HepG2 (cell line): ENCODE measurements at regions not wholly inside any gene's neighbourhood (a gene's known extent, or its start where the extent isn't known, plus 50 kb on each side); places are given as distances from the start of the nearest gene placed in this dataset.

ENCODE experiments used
- ATAC-seq: fragments of 200-7000 bp; cut with Tn5 transposase; 3 replicates; pipeline ENCODE4 v1.9.1; 2020; ENCODE audit warnings: mild to moderate bottlenecking, moderate library complexity
- BruUV-seq: library from RNA; stranded (reverse); fragments of 400-500 nt; replicated peaks from 2 replicates; lab custom pipeline; 2021; lab: Mats Ljungman, UMichigan
- CTCF ChIA-PET: fragments of 300-600 bp; formaldehyde crosslinking; extraction: SDS; loops from one replicate; lab custom pipeline; 2021; ENCODE audit warnings: low total read pairs, inconsistent platforms, low intra/inter-chr PET ratio; lab: Yijun Ruan, JAX
- POLR2A ChIA-PET: fragments of 350-600 bp; sonication (Branson Sonifier 250); formaldehyde crosslinking; loops from one replicate; lab custom pipeline; 2020; ENCODE audit warnings: antibody characterized with exemption, inconsistent platforms; lab: Yijun Ruan, JAX
- DNase-seq: peaks from one replicate; pipeline ENCODE4 v3.0.0-alpha.2; 2015; ENCODE audit warnings: low spot score
- FAIRE-seq: peaks from 3 replicates; lab custom pipeline; 2011; peaks lifted over from hg19 to GRCh38; lab: Jason Lieb, UNC
- H2AFZ ChIP-seq: one replicate; pipeline ENCODE4 v1.6.1; 2011; ENCODE audit warnings: low read length, inconsistent platforms
- H3K27ac ChIP-seq: fragments of 300-600 bp; 3 replicates; pipeline ENCODE4 v1.8.0; 2011; ENCODE audit warnings: mixed run types, mild to moderate bottlenecking, mixed read lengths, low read length, inconsistent platforms; ENCODE audit not compliant: insufficient read depth; ENCODE audit errors: extremely low read length
- H3K27me3 ChIP-seq, 2 experiments: fragments of 200-600 bp in 1 of 2; 2 replicates in 1 of 2; 3 replicates in 1 of 2; pipeline versions ENCODE4 v1.6.0 to v1.8.0; 2011; ENCODE audit warnings: low read length in 2 of 2, mild to moderate bottlenecking in 2 of 2, moderate library complexity in 2 of 2, inconsistent platforms in 1 of 2; ENCODE audit not compliant: insufficient read depth in 2 of 2, control insufficient read depth in 1 of 2
- H3K36me3 ChIP-seq, 2 experiments: fragments of 200-600 bp in 1 of 2; replicated peaks in 1 of 2; 2 replicates in 1 of 2; 3 replicates in 1 of 2; pipeline versions ENCODE4 v1.5.1 to v1.8.0; 2011; ENCODE audit warnings: low read length in 2 of 2, inconsistent platforms in 1 of 2; ENCODE audit not compliant: insufficient read depth in 2 of 2, control insufficient read depth in 1 of 2
- H3K4me1 ChIP-seq: 2 replicates; pipeline ENCODE4 v1.5.1; 2012; ENCODE audit warnings: low read length, inconsistent platforms; ENCODE audit not compliant: insufficient read depth
- H3K4me2 ChIP-seq: 2 replicates; pipeline ENCODE4 v1.6.0; 2011; ENCODE audit warnings: low read depth, low read length, inconsistent platforms
- H3K4me3 ChIP-seq, 3 experiments: fragments of 200-600 bp in 1 of 3; sonication (generic), shearing (Covaris generic) in 1 of 3; replicated peaks in 1 of 3; 2 replicates each; pipeline ENCODE4 v1.5.1; 2011 to 2016; ENCODE audit warnings: low read length in 3 of 3, inconsistent platforms in 2 of 3, low read depth in 2 of 3, mild to moderate bottlenecking in 2 of 3, control low read depth in 1 of 3, mixed read lengths in 1 of 3; ENCODE audit not compliant: insufficient read depth in 1 of 3
- H3K79me2 ChIP-seq: one replicate; pipeline ENCODE4 v1.6.1; 2011; ENCODE audit warnings: low read length, inconsistent platforms; ENCODE audit not compliant: insufficient read depth
- H3K9ac ChIP-seq: 2 replicates; pipeline ENCODE4 v1.6.0; 2011; ENCODE audit warnings: mild to moderate bottlenecking, low read depth, low read length, inconsistent platforms; ENCODE audit not compliant: insufficient read depth
- H3K9me3 ChIP-seq: 2 replicates; pipeline ENCODE4 v1.5.1; 2012; ENCODE audit warnings: mild to moderate bottlenecking, low read length
- H4K20me1 ChIP-seq: 2 replicates; pipeline ENCODE4 v1.6.0; 2011; ENCODE audit warnings: inconsistent platforms, mild to moderate bottlenecking, low read length, moderate library complexity; ENCODE audit not compliant: insufficient read depth
- CBX5 ChIP-seq: sonication (generic); formaldehyde crosslinking; IDR thresholded peaks from 2 replicates; pipeline ENCODE4 v1.4.0; 2020; ENCODE audit warnings: missing genetic modification reagents, borderline replicate concordance
- CCAR2 ChIP-seq: fragments of 200-400 bp; formaldehyde crosslinking; optimal IDR thresholded peaks from 2 replicates; pipeline ENCODE3; 2018; ENCODE audit warnings: low read depth, mild to moderate bottlenecking, low read length, moderate library complexity
- IRF2 ChIP-seq: IDR thresholded peaks from 2 replicates; pipeline ENCODE4 v1.6.1; 2018; ENCODE audit warnings: missing genetic modification reagents, missing compliant biosample characterization
- NONO ChIP-seq, 2 experiments: fragments of 450-650 bp in 1 of 2; sonication (generic) in 1 of 2; formaldehyde crosslinking in 1 of 2; IDR thresholded peaks in 1 of 2; conservative IDR thresholded peaks in 1 of 2; 2 replicates each; pipeline versions ENCODE4 v1.6.1 to v1.8.0; 2017 to 2022; ENCODE audit warnings: mild to moderate bottlenecking in 1 of 2, missing genetic modification reagents in 1 of 2, moderate library complexity in 1 of 2
- PHF21A ChIP-seq: sonication (generic); formaldehyde crosslinking; IDR thresholded peaks from 2 replicates; pipeline ENCODE4 v1.5.0; 2020; ENCODE audit warnings: mild to moderate bottlenecking, missing genetic modification reagents
- RORA ChIP-seq: sonication (generic); formaldehyde crosslinking; IDR thresholded peaks from 2 replicates; pipeline ENCODE4 v1.5.0; 2020; ENCODE audit warnings: mild to moderate bottlenecking, missing genetic modification reagents, moderate library complexity
- SOX6 ChIP-seq, 2 experiments: fragments of 450-650 bp in 1 of 2; sonication (generic) in 1 of 2; formaldehyde crosslinking in 1 of 2; IDR thresholded peaks; 2 replicates each; pipeline versions ENCODE4 v1.4.0 to v1.6.1; 2017 to 2020; ENCODE audit warnings: antibody characterized with exemption in 1 of 2, mild to moderate bottlenecking in 1 of 2, missing genetic modification reagents in 1 of 2
- SP2 ChIP-seq: sonication (generic); formaldehyde crosslinking; IDR thresholded peaks from 2 replicates; pipeline ENCODE4 v1.5.1; 2020; ENCODE audit warnings: mild to moderate bottlenecking, missing genetic modification reagents
- TAF1 ChIP-seq: sonication (generic); formaldehyde crosslinking; IDR thresholded peaks from 2 replicates; pipeline ENCODE4 v1.4.0; 2020; ENCODE audit warnings: missing genetic modification reagents
- ZNF292 ChIP-seq: sonication (generic); formaldehyde crosslinking; IDR thresholded peaks from 2 replicates; pipeline ENCODE4 v1.8.1; 2022; ENCODE audit warnings: mild to moderate bottlenecking, low read depth, missing genetic modification reagents, borderline replicate concordance
- ZNF335 ChIP-seq: sonication (generic); formaldehyde crosslinking; IDR thresholded peaks from 2 replicates; pipeline ENCODE4 v1.4.0; 2020; ENCODE audit warnings: missing genetic modification reagents
- ZNF570 ChIP-seq: sonication (generic); formaldehyde crosslinking; IDR thresholded peaks from 2 replicates; pipeline ENCODE4 v1.4.0; 2020; ENCODE audit warnings: mild to moderate bottlenecking, missing genetic modification reagents, borderline replicate concordance
- in situ Hi-C: cut with HindIII; loops from 2 replicates; pipeline ENCODE4 v1.10.0; 2017; ENCODE audit warnings: low pct_unique_long_range_greater_than_20kb; ENCODE audit not compliant: extremely low pct_ligation_motif_present
- intact Hi-C: fragments of 100-400 bp; cut with micrococcal nuclease; formaldehyde crosslinking; loops from one replicate; pipeline ENCODE4 v1.10.0; 2022; ENCODE audit not compliant: unreplicated experiment
- TF ChIP-seq, protein P1 (sequence below): sonication (generic); formaldehyde crosslinking; IDR thresholded peaks from 2 replicates; pipeline ENCODE4 v1.8.0; 2022; ENCODE audit warnings: mild to moderate bottlenecking, missing genetic modification reagents, moderate library complexity

DNA sequence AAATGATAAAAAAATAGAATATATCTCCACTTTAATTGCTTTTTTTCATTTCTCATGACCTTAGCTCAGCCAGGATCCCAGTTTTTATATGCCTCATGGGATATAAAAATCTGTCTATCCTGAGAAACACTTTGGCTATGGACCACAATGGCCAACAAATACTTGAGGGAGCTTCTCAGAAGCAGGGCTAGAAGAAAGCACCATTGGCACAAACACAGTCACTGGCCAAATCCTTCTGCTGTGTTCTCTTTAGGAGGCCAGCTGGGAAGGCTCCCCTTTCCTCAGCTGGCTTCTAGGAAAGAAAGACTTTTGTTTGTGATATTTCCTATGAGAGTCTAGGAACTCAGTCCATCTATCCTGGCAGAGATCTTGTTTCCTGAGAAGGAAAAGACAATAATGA, 856.2 kb upstream of the GHITM start:
- no peaks in the 10 kb centered on the region for H3K27me3 ChIP-seq
- intact Hi-C loops = no loop called here
- H3K4me2 ChIP-seq = no peak overlapping the region
- ATAC-seq (no peak), DNase-seq (no peak), FAIRE-seq (no peak)
- no peaks in the 10 kb centered on the region for H3K36me3 ChIP-seq
- H3K9ac ChIP-seq = no peak overlapping the region
- no peak overlapping the region for H2AFZ ChIP-seq
- ChIA-PET CTCF (no interaction called here), POLR2A (no interaction called here)
- no peaks in the 10 kb centered on the region for H4K20me1 ChIP-seq
- H3K9me3 ChIP-seq = peaks cover 62% of the 10 kb centered on the region
- H3K27ac ChIP-seq = no peak overlapping the region
- no peak for TF ChIP-seq CCAR2
- no peak for TF ChIP-seq RORA (CRISPR knock-in tag)
- no peak for TF ChIP-seq SOX6 (IDR thresholded peaks at IDR 0.05)
- TF ChIP-seq SOX6 (CRISPR knock-in tag; IDR thresholded peaks at IDR 0.05) = no peak
- TF ChIP-seq CBX5 (CRISPR knock-in tag) = no peak
- TF ChIP-seq IRF2 (CRISPR knock-in tag) = no peak
- TF ChIP-seq, protein P1, sequence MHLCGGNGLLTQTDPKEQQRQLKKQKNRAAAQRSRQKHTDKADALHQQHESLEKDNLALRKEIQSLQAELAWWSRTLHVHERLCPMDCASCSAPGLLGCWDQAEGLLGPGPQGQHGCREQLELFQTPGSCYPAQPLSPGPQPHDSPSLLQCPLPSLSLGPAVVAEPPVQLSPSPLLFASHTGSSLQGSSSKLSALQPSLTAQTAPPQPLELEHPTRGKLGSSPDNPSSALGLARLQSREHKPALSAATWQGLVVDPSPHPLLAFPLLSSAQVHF = no peak
- TF ChIP-seq ZNF292 (CRISPR knock-in tag) = no peak
- TF ChIP-seq PHF21A = no peak
- TF ChIP-seq TAF1 (CRISPR knock-in tag) = no peak
- TF ChIP-seq ZNF570 (CRISPR knock-in tag) = no peak
- no peak for TF ChIP-seq ZNF335 (CRISPR knock-in tag)
- no peak for TF ChIP-seq NONO (IDR thresholded peaks at IDR 0.05)
- TF ChIP-seq NONO (CRISPR knock-in tag; conservative IDR thresholded peaks at IDR 0.05) = no peak
- TF ChIP-seq SP2 = no peak
- no TSS peak for BruUV-seq
- H3K4me3 ChIP-seq = no peak overlapping the region
- H3K4me1 ChIP-seq = no peaks in the 10 kb centered on the region
- in situ Hi-C loops = no loop called here
- no peaks in the 10 kb centered on the region for H3K79me2 ChIP-seq
